Brain microvascular endothelial cell (primary cell): ENCODE measurements at regions not wholly inside any gene's neighbourhood (a gene's known extent, or its start where the extent isn't known, plus 50 kb on each side); places are given as distances from the start of the nearest gene placed in this dataset.

Experiments
- DNase-seq: peaks from one replicate; pipeline ENCODE4 v3.0.0-alpha.2; 2020
- H3K27ac ChIP-seq: fragments of 250-450 bp; sonication (Bioruptor Pico); 2 replicates; pipeline ENCODE4 v1.5.1; 2020; ENCODE audit warnings: mild to moderate bottlenecking, moderate library complexity
- H3K27me3 ChIP-seq: fragments of 250-450 bp; sonication (Bioruptor Pico); replicated peaks from 2 replicates; pipeline ENCODE4 v1.5.1; 2020; ENCODE audit warnings: mild to moderate bottlenecking
- H3K36me3 ChIP-seq: fragments of 250-450 bp; sonication (Bioruptor Pico); replicated peaks from 2 replicates; pipeline ENCODE4 v1.5.1; 2020; ENCODE audit warnings: mild to moderate bottlenecking
- H3K4me3 ChIP-seq: 2 replicates; pipeline ENCODE4 v1.5.1; 2011; ENCODE audit warnings: low read depth, mild to moderate bottlenecking, control low read depth, low read length, moderate library complexity
- CTCF ChIP-seq: IDR thresholded peaks from 2 replicates; pipeline ENCODE4 v1.5.1; 2011; ENCODE audit warnings: low read depth, mild to moderate bottlenecking, moderate library complexity, low read length, control low read depth, inconsistent platforms; ENCODE audit errors: missing control alignments
- in situ Hi-C: cut with HindIII; loops from 2 replicates; pipeline ENCODE4 v1.10.0; 2017; ENCODE audit warnings: low sequenced_read_pairs, low pct_ligation_motif_present

GRCh38 chr18:30522288-30522929, 520.1 kb downstream of the DSC3 start:
- Histone ChIP-seq H3K27me3 (no peaks in the 10 kb centered on the region), H3K36me3 (no peaks in the 10 kb centered on the region), H3K27ac (no peak overlapping the region), H3K4me3 (no peak overlapping the region)
- in situ Hi-C loops, result no loop called here
- no peak for TF ChIP-seq CTCF
- DNase-seq, result no peak

GRCh38 chr18:30514059-30514458, 528.5 kb downstream of the DSC3 start:
- H3K27me3 ChIP-seq, result no peaks in the 10 kb centered on the region
- H3K27ac ChIP-seq, result no peak overlapping the region
- no peak for DNase-seq
- no peak overlapping the region for H3K4me3 ChIP-seq
- in situ Hi-C loops, result no loop called here
- TF ChIP-seq CTCF, result no peak
- H3K36me3 ChIP-seq, result no peaks in the 10 kb centered on the region

GRCh38 chr18:30512872-30513271, 529.7 kb downstream of the DSC3 start:
- Histone ChIP-seq H3K36me3 (no peaks in the 10 kb centered on the region), H3K27ac (no peak overlapping the region), H3K4me3 (no peak overlapping the region), H3K27me3 (no peaks in the 10 kb centered on the region)
- in situ Hi-C loops, result no loop called here
- DNase-seq, result no peak
- TF ChIP-seq CTCF, result no peak

GRCh38 chr18:30510882-30511281, 531.7 kb downstream of the DSC3 start:
- TF ChIP-seq CTCF, result no peak
- H3K36me3 ChIP-seq, result no peaks in the 10 kb centered on the region
- H3K4me3 ChIP-seq, result no peak overlapping the region
- in situ Hi-C loops, result no loop called here
- no peak for DNase-seq
- no peaks in the 10 kb centered on the region for H3K27me3 ChIP-seq
- no peak overlapping the region for H3K27ac ChIP-seq

- in situ Hi-C loops, result no loop called here
- Histone ChIP-seq H3K4me3 (no peak overlapping the region), H3K36me3 (no peaks in the 10 kb centered on the region), H3K27me3 (no peaks in the 10 kb centered on the region), H3K27ac (no peak overlapping the region)
- no peak for TF ChIP-seq CTCF
- no peak for DNase-seq
These were observed 540.9 kb downstream of the DSC3 start for GRCh38 chr18:30501594-30501993.
